ENCODE measurements at regions not wholly inside any gene's neighbourhood (a gene's known extent, or its start where the extent isn't known, plus 50 kb on each side); places are given as distances from the start of the nearest gene placed in this dataset.

DNA sequence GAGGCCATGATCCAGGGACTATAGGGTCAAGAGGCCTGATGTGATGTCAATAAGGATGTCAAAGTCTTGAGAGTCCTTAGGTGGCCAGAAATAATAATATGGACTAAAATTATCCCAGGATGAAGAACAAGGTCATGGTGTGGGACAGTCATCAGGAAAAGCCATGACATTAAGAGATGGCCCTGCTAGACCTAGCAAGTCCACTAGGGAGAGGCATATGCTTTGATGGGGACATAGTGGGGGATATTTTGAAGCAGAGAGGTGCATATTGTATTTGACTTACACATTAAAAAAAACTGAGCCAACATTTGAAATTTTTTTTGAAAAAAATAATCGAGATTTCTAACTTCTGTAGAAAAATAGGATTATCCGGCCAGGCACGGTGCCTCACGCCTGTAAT is 53.3 kb upstream of the CXCR4 start:
- Mint-ChIP-seq H3K9me3 (ENCODE audit: unreplicated experiment) (no peaks in the 10 kb centered on the region), H3K27ac (ENCODE audit: unreplicated experiment) (no peak overlapping the region), H3K4me1 (ENCODE audit: unreplicated experiment) (peaks cover 47% of the 10 kb centered on the region), H3K27me3 (ENCODE audit: unreplicated experiment) (peaks cover 2% of the 10 kb centered on the region), H3K4me3 (ENCODE audit: unreplicated experiment) (no peak overlapping the region), H3K36me3 (ENCODE audit: low read depth, unreplicated experiment) (no peaks in the 10 kb centered on the region)
- DNase-seq (ENCODE audit: low spot score) = no peak
- TF ChIP-seq, protein P1, sequence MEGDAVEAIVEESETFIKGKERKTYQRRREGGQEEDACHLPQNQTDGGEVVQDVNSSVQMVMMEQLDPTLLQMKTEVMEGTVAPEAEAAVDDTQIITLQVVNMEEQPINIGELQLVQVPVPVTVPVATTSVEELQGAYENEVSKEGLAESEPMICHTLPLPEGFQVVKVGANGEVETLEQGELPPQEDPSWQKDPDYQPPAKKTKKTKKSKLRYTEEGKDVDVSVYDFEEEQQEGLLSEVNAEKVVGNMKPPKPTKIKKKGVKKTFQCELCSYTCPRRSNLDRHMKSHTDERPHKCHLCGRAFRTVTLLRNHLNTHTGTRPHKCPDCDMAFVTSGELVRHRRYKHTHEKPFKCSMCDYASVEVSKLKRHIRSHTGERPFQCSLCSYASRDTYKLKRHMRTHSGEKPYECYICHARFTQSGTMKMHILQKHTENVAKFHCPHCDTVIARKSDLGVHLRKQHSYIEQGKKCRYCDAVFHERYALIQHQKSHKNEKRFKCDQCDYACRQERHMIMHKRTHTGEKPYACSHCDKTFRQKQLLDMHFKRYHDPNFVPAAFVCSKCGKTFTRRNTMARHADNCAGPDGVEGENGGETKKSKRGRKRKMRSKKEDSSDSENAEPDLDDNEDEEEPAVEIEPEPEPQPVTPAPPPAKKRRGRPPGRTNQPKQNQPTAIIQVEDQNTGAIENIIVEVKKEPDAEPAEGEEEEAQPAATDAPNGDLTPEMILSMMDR (IDR thresholded peaks at IDR 0.05; ENCODE audit: unreplicated experiment) = no peak

DNA sequence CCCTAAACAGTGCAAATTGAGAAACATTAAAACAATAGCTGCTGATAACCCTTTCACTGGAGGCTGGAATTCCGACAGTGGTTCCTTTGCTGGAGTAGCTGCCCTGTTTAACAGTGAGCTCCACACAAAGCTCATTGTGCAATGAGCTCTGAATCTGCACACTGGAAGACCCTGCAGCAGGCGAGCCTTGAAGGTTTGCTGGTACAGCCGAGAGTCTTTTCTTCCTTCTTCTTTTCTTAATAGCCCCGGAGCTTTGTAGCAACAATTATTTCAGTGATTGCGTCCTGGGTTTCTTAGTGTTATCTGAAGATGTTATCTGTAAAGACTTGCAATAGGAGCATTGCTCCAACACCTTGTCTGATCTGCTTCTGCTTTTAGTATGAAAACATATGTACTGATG is 50.8 kb upstream of the CXCR4 start:
- Mint-ChIP-seq H3K27me3 (ENCODE audit: unreplicated experiment) (peaks cover 2% of the 10 kb centered on the region), H3K27ac (ENCODE audit: unreplicated experiment) (no peak overlapping the region), H3K4me3 (ENCODE audit: unreplicated experiment) (no peak overlapping the region), H3K4me1 (ENCODE audit: unreplicated experiment) (peaks cover 30% of the 10 kb centered on the region), H3K9me3 (ENCODE audit: unreplicated experiment) (no peaks in the 10 kb centered on the region), H3K36me3 (ENCODE audit: low read depth, unreplicated experiment) (no peaks in the 10 kb centered on the region)
- peak; percentile 16 for DNase-seq (ENCODE audit: low spot score)
- TF ChIP-seq, protein P1 (IDR thresholded peaks at IDR 0.05; ENCODE audit: unreplicated experiment) = no peak

DNA sequence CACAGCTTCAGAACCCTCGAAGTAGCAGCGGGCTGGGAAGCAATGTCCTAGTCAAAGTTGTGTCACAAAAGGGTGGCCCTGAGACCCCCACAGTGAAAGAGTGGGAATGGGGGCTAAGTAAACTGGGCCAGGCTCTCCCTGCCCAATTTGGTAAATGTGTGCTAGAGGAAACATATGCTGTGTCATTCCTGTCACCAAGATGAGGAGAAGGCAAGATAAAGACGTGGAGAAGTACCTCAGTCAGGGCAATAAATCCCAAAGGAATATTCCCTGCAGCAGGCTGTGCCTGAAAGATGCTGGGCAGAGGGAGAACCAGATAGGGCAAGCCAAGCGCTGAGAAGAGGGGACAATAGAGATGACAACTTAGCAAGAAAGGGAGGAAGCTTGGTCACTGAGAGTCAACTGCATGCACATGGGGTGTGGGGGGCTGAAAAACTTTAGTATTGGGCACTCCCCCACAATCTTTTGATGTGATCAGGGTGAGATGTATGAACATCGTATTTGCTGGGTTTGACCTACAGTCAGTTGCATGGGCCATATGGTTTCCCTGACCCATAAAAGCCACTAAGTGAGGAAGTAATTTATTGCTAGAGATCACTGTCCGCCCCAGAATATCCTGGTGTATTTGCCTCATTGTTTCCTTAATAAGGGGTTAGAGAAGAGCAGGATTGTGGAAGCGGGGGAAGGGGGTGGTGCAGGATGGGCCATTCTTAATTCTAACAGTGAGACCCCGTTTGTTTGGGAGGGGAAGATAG is 49.9 kb upstream of the CXCR4 start:
- no peaks in the 10 kb centered on the region for H3K36me3 Mint-ChIP-seq (ENCODE audit: low read depth, unreplicated experiment)
- H3K4me1 Mint-ChIP-seq (ENCODE audit: unreplicated experiment) = peaks cover 24% of the 10 kb centered on the region
- TF ChIP-seq, protein P1 (IDR thresholded peaks at IDR 0.05; ENCODE audit: unreplicated experiment) = no peak
- H3K27ac Mint-ChIP-seq (ENCODE audit: unreplicated experiment) = no peak overlapping the region
- H3K4me3 Mint-ChIP-seq (ENCODE audit: unreplicated experiment) = no peak overlapping the region
- peaks cover 2% of the 10 kb centered on the region for H3K27me3 Mint-ChIP-seq (ENCODE audit: unreplicated experiment)
- no peak for DNase-seq (ENCODE audit: low spot score)
- no peaks in the 10 kb centered on the region for H3K9me3 Mint-ChIP-seq (ENCODE audit: unreplicated experiment)

All from endothelial cell (in vitro differentiated cells).